ENCODE measurements at regions not wholly inside any gene's neighbourhood (a gene's known extent, or its start where the extent isn't known, plus 50 kb on each side); places are given as distances from the start of the nearest gene placed in this dataset.
A peak's percentile ranks its signal among the peaks of the same experiment; 100 is the strongest.

- in situ Hi-C loops (cut with HindIII; ENCODE audit: low sequenced_read_pairs), result no loop called here
- DNase-seq (ENCODE audit: low read depth, low spot score), result no peak
- no peak overlapping the region for H3K4me3 ChIP-seq (ENCODE audit: low read depth, low read length)
- TF ChIP-seq, protein P1, sequence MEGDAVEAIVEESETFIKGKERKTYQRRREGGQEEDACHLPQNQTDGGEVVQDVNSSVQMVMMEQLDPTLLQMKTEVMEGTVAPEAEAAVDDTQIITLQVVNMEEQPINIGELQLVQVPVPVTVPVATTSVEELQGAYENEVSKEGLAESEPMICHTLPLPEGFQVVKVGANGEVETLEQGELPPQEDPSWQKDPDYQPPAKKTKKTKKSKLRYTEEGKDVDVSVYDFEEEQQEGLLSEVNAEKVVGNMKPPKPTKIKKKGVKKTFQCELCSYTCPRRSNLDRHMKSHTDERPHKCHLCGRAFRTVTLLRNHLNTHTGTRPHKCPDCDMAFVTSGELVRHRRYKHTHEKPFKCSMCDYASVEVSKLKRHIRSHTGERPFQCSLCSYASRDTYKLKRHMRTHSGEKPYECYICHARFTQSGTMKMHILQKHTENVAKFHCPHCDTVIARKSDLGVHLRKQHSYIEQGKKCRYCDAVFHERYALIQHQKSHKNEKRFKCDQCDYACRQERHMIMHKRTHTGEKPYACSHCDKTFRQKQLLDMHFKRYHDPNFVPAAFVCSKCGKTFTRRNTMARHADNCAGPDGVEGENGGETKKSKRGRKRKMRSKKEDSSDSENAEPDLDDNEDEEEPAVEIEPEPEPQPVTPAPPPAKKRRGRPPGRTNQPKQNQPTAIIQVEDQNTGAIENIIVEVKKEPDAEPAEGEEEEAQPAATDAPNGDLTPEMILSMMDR (IDR thresholded peaks at IDR 0.05; ENCODE audit: low read depth, low read length), result no peak
Observed at GRCh38 chr6:14212020-14212419, 94.4 kb downstream of the CD83 start.

DNA sequence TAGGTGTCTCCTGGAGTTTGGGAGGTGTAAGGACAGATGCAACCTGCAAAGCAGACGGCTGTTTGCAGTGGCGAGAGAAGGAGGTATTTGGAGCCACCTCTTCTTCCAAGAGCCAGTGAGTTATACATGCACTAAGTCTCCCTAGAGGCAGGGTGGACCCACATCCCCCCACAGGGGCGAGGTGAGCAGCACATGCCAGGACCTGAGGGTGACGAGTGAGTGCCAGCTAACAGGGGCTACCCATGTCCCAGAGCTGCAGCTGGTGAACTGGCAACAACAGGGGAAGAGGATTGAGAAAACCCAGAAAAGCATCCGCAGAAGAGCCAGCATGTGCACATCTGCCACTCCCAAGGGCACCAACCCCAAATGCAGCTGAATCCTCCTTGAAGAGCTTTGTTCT lies 95.1 kb downstream of the CD83 start:
- TF ChIP-seq, protein P1 (IDR thresholded peaks at IDR 0.05; ENCODE audit: low read depth, low read length), result no peak
- H3K4me3 ChIP-seq (ENCODE audit: low read depth, low read length), result no peak overlapping the region
- no peak for DNase-seq (ENCODE audit: low read depth, low spot score)
- in situ Hi-C loops (cut with HindIII; ENCODE audit: low sequenced_read_pairs), result no loop called here

- H3K4me3 ChIP-seq (ENCODE audit: low read depth, low read length), result no peak overlapping the region
- DNase-seq (ENCODE audit: low read depth, low spot score), result peak; percentile 44
- in situ Hi-C loops (cut with HindIII; ENCODE audit: low sequenced_read_pairs), result no loop called here
- TF ChIP-seq, protein P1 (IDR thresholded peaks at IDR 0.05; ENCODE audit: low read depth, low read length), result no peak
Observed at GRCh38 chr6:14216946-14217684, 99.5 kb downstream of the CD83 start.

DNA sequence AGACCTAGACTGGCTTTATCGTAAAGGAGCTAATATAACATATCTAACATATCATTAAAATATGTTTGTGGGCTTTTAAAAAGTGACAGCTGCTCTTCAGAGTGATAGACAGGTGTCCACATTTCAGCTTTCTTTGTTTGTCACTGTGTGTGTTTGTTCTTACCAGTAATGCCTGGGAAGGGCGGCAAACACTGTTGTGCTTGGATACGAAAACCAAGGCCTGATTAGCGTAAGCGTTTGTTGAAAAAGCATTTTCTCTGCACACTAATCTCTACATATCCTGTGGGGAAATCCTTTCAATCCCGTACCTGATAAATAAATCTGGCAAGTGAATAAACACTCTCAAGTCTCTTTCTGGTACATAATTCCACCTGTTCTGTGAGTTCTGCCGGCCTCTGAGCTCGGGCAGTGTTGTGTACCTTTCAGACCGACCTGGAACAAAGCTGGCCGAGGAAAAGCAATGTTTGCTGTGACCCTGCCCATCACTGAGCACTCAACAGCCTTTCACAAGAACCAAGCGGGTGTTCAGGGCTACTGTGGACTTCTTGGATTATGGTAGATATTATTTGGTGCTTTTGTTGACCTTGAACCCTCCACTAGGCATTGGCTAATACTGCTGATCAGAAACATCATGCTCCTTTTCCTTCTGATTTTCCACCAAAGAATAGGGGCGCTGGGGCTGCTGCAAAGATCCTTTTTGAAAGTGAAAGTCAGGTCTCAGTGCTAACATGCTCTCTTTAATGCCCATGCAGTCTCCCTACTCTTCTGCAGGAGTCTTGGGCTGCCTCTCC lies 100.4 kb downstream of the CD83 start:
- in situ Hi-C loops (cut with HindIII; ENCODE audit: low sequenced_read_pairs), result no loop called here
- no peak for DNase-seq (ENCODE audit: low read depth, low spot score)
- H3K4me3 ChIP-seq (ENCODE audit: low read depth, low read length), result no peak overlapping the region
- TF ChIP-seq, protein P1 (IDR thresholded peaks at IDR 0.05; ENCODE audit: low read depth, low read length), result no peak

GRCh38 chr6:14218519-14218800 lies 100.9 kb downstream of the CD83 start:
- TF ChIP-seq, protein P1 (IDR thresholded peaks at IDR 0.05; ENCODE audit: low read depth, low read length), result no peak
- in situ Hi-C loops (cut with HindIII; ENCODE audit: low sequenced_read_pairs), result no loop called here
- H3K4me3 ChIP-seq (ENCODE audit: low read depth, low read length), result no peak overlapping the region
- no peak for DNase-seq (ENCODE audit: low read depth, low spot score)

DNA sequence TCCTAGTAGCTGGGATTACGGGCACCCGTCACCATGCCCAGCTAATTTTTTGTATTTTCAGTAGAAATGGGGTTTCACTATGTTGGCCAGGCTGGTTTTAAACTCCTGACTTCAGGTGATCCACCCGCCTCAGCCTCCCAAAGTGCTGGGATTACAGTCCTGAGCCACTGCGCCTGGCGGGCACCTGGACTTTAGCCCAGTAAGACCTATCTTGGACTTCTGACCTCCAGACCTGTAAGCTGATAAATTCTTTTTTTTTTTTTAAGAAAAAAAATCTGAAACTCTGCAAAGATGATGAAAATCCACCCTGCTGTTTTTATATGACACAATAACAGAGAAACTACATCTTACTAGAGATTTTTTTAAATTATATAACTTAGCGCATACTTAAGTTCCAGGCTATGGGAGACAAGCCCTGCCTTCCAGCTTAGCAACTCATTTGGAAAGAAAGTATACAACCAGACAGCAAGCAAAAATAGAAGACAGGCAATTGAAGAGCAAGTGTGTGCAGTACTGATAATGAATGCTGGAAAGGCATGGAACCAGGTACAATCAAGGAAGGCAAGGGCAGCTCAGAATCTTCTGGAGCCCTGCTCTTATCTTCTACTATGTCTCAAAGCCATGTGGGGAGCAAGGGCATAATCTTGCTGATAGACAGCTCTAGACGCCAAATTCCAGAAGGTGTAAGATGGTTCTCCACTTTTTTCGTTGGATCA lies 104.2 kb downstream of the CD83 start:
- no peak for DNase-seq (ENCODE audit: low read depth, low spot score)
- TF ChIP-seq, protein P1 (IDR thresholded peaks at IDR 0.05; ENCODE audit: low read depth, low read length), result no peak
- no peak overlapping the region for H3K4me3 ChIP-seq (ENCODE audit: low read depth, low read length)
- in situ Hi-C loops (cut with HindIII; ENCODE audit: low sequenced_read_pairs), result no loop called here

Measured in astrocyte of the spinal cord (primary cell).